ENCODE measurements at regions not wholly inside any gene's neighbourhood (a gene's known extent, or its start where the extent isn't known, plus 50 kb on each side); places are given as distances from the start of the nearest gene placed in this dataset.
"Not testable (repeated sequence)": the region's sequence is repeated elsewhere in the genome, so short reads cannot be mapped to it uniquely, and the experiment has no call there.

DNA sequence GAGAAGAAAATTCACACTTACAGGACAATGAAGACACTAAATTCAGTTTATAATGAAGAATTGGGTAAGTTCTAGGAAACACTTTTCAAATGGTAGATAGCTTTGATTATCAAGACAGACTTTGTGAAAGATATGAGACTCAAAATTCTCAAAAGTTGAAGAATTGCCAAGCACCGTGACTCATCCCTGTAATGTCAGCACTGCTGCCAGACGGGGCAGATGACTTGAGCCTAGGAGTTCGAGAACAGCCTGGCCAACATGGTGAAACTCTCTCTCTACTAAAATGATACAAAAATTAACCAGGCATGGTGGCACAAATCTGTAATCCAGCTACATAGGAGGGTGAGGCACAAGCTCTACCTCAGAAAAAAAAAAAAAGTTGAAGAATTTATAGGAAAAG, 1820.1 kb upstream of the LRRTM1 start:
- DNase-seq (ENCODE audit: low read depth, low spot score), result no peak

DNA sequence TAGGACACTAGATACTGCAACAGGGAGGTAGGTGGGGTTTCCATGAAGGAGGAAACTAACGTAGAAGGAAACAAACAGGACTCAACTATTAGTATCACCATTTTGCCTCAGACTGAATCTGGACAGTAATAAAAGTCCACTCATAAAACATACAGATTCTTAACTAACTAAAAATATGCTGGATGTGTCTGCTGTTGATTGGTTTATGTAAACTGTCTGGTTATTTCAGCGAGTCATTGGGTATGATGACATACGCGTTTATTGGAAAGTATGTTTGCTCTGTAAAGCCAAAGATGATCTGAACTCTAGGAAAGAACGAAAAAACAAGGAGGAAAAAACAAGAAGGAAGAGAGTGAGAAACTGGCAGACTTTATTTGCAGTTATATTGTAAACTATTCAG, 1816.1 kb upstream of the LRRTM1 start:
- no peak for DNase-seq (ENCODE audit: low read depth, low spot score)

DNA sequence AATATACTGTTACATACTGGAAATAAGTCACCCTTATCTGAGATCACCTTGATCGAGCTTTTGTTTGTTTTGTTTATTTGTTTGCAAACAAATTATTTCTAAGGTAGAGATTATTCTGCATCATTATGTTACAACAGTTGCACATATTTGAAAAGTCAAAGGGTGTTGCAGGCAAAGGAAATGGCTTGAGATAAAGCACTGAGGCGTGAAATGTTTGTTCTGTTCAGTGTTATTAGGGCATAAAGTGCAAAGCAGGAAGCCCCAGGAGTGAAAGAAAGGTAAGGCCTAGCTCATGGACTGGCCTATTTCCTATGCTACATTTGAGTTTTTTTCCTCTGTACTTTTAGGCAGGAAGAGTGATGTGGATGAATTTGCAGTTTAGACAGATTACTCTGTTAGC, 1815.6 kb upstream of the LRRTM1 start:
- DNase-seq (ENCODE audit: low read depth, low spot score), result no peak

DNA sequence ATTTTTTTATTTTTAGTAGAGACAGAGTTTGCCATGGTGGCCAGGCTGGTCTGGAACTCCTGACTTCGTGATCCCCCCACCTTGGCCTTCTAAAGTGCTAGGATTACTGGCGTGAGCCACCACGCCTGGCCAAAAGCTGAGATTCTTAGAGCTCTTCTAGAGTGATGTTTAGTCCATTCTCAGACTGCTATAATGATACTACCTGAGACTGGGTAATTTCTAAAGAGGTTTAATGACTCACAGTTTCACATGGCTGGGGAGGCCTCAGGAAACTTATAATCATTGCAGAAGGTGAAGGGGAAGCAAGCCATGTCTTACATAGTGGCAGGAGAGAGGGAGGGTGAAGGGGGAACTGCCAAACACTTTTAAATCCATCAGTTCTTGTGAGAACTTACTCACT, 1804.9 kb upstream of the LRRTM1 start:
- DNase-seq (ENCODE audit: low read depth, low spot score), result no peak

DNA sequence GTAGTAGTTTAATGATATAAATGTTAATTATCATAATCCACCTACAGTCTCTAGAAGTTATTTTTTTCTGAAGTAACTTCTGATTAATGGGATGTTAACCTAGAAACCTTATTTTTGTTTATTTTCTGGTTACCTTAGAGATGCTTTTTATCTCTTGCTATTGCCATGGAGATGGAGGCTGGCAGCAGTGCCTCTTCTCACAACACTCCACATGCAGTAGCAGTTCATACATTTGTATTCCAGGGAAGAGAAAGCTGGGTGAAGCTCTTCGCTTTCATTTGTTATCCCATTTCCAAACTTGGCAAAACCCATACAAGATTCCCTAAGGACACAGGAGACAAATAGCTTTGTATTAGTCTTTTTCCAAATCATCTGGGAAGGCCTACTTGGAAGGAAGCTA, 1794.1 kb upstream of the LRRTM1 start:
- no peak for DNase-seq (ENCODE audit: low read depth, low spot score)

DNA sequence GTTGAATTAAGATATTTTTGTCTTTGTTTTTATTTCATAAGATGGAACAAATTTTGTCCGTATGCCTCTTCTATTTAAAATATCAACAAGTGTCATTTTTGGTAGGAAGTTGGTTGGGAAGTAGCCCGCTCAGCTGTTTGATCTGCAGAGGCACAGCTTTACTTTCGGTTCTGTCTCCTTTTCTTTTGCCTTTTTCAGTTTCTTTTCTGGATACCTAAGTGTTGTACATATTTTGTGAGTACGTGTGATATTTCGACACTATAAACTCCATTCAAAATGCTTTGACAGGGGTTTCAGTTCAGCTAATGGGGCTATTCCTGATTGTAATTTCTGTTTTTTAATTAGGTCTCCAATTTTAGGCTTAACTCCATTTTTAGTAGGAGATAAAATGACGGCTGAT, 1785.0 kb upstream of the LRRTM1 start:
- DNase-seq (ENCODE audit: low read depth, low spot score), result no peak

DNA sequence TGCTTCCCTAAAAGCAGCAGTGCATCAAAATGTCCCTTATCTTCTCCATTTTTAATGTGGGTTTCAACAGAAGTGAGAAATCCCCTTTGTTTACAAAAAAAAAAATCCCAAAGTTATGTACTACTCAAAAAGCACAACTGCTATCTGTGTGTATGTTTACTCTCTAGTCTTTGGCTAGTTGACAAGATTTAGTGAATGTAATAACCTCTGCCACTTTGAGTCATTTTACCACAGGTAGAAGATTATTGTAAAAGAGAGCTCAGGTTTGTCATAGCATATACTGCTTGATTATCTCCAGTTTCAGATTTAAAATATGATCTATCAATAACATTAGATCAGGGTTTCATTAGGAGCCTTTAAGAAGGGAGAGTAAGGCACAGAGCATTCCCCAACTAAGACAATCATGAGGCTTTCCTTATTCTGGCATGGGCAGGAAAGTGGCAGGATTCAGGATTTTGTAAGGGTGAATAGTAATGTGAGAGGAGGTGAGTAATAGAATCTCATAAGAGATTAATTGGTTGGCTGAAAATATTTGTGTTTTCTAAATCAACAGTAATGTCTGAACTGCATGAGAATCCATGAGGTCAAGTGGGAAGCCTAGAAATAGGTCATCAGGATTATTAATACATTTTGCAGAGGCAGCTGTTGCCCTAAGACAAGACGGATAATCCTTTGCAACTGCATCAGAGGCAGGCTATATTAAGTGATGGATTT, 1780.3 kb upstream of the LRRTM1 start:
- no peak for DNase-seq (ENCODE audit: low read depth, low spot score)

DNA sequence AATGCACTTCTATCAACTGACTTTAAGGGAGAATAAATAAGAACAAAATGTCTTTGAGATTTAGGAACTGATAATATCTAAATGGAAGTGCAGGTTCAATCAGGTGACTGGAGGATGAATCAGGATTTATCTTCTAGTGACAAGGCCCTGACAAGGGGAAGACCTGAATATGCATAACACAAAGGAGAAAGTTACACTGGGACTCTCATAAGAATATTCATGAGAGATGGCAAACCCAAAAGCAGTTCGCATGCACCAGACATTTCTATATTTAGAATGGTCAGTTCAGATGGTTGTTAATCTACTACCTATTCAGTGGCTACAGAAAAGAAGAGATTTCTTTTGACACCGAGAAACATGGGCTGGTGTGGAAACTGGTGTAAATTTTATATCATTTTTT, 1771.3 kb upstream of the LRRTM1 start:
- DNase-seq (ENCODE audit: low read depth, low spot score), result no peak

DNA sequence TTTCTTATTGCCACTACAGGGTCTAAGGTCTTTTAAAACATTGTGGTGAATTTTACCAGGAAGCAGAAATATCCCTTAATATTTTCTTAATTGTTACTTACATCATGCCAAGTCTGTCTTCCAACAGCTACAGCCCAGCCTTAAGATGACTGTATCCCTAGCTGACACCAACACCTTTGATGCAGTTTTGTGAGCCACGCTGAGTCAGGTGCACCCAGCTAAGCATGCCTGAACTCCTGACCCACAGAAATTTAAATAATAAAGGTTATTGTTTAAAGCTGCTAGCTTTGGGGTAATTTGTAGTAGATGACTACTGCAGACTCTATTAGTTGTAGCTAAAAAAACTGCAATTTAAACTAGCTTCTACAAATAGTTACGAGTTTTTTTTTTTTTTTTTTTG, 1757.9 kb upstream of the LRRTM1 start:
- DNase-seq (ENCODE audit: low read depth, low spot score), result peak; percentile 15

DNA sequence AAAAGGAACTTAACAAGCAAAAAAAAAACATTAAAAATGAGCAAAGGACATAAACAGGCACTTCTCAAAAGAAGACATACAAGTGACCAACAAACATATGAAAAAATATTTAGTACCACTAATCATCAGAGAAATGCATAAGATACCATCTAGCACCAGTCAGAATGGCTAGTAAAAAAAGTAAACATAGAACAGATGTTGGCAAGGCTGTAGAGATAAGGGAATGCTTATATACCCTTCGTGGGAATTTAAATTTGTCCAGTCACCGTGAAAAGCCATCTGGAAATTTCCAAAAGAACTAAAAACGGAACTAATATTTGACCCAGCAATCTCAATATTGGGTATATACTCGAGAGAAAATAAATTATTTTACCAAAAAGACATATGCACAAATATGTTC, 1751.3 kb upstream of the LRRTM1 start:
- no peak for DNase-seq (ENCODE audit: low read depth, low spot score)

DNA sequence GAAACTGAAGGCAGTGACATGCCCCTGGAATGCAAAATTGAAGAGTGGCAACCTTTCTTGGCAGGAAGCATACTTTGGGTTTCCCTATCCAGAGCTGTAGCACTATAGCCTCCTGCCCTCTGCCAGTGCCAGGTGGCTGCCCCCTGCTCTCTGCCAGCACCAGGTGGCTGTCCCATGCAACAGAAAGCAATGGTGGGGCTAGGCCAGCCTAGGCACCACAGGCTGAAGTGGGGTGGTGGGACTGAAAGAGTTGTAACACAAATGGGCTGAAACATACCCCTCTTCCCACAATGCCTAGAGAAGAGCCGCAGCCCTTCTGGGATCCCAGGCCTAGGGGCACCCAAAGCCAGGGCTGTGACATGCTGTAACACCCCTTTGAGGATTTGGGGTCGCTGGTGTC, 1739.3 kb upstream of the LRRTM1 start:
- DNase-seq (ENCODE audit: low read depth, low spot score), result no peak

DNA sequence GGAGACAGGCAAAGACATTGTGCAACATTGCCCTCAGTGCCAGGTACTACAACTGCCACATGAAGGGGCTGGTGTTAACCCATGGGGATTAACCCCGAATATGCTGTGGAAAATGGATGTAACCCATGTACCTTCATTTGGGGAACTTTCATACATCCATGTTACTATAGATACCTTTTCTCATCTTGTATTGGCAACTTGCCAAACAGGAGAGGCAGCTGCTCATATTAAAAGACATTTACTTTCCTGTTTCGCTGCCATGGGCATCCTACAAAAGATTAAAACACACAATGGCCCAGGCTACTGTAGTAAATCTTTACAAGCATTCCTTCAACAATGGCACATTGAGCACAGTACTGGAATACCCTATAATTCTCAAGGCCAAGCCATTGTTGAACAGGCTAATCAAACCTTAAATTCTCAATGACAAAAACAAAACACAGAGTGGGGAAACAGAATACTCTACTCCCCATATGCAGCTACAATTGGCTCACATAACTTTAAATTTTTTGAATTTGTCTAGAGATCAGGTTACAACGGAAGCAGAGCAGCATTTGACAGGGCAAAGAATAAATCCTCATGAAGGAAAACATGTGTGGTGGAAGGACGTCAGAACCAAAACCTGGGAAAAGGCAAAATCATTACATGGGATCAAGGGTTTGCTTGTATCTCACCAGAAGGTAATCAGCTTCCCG, 1723.5 kb upstream of the LRRTM1 start:
- DNase-seq (ENCODE audit: low read depth, low spot score), result no peak

DNA sequence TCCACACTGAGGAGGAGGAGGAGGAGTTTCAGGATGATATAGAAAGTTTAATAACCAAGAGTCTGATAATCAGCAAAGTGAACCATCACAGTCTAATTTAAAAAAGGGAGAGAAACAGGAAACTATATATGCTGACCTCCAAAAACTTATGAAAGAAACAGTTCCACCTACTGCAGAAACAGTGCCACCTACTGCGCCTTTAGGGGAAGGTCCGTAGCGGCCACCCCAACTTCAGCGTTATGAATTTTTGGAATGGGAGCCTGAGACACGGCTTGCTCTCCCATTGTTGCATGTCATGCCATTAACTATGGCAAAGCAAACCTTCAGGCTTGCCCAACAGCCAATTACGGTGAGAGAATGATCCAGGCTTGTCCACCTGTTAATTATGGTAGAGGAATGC, 1719.2 kb upstream of the LRRTM1 start:
- no peak for DNase-seq (ENCODE audit: low read depth, low spot score)

DNA sequence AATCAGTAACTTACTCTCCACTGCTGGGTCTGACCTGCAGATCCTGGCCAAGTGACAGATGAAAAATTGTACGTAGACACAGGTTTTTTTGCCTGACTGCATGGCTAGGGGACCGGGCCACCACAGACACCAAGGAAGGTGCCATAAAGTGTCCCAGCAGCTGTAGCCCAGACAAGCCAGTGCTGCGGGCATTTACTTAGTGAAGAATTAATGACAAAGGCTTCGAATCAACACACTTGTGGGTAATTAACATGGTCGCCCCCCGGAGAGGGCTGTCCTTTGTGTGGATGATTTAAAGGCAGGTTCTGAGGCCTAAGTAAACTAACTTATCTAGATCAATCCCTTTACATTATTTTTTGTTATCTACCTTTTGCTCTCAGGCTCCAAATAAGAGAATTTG, 1709.1 kb upstream of the LRRTM1 start:
- peak; percentile 60 for DNase-seq (ENCODE audit: low read depth, low spot score)

DNA sequence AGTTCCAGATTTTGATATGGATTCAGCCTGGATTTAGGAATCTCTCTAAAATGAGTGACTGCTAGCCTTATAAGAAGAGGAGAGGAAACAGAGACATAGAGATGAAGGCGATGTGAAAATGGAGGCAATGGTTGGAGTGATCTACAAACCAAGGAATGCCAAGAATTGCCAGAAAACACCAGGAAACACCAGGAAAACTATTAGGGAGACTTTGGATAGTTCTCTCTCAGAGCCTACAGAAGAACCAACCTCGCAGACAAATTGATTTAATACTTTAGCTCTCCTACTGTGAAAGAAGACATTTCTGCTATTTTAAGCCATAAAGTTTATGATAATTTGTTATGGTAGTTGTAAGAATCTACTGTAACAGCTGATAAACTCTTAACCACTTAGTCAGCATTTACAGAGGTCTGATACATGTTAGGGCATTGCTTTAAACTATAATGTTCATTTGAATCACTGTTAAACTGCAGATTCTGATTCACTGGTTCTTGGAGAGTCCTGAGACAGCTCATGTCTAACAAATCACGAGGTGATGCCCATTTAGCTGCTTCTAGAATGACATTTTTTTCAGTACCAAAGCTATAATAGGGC, 1702.6 kb upstream of the LRRTM1 start:
- DNase-seq (ENCODE audit: low read depth, low spot score), result no peak

DNA sequence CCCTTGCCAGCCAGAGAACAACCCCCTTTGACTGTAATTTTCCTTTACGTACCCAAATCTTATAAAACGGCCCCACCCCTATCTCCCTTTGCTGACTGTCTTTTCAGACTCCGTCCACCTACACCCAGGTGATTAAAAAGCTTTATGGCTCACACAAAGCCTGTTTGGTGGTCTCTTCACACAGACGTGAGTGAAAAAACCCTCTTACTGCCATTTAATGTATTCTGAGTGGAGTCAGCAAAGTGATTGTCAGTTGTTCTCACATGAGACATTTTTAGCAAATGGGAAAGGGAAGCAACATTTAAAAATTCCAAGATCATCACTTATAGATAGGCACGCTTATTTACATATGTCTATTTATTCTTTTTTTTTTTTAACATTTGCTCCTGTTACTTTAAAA, 1701.3 kb upstream of the LRRTM1 start:
- not testable (repeated sequence) for DNase-seq (ENCODE audit: low read depth, low spot score)

DNA sequence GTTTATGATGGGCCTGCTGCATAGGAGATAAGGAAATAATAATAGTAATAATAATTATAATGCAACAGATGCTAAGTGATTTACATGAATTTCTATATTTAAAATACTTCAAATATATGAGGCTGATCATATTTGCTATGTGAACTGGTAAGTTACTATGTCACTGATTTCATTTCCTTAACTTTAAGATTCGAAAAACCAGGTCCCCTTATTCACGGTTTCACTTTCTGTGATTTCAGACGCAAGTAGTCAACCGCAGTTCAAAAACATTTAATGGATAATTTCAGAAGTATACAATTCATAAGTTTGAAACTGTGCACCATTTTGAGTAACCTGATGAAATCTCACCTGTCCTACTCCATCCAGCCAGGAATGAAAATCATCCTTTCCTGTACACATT, 1697.1 kb upstream of the LRRTM1 start:
- DNase-seq (ENCODE audit: low read depth, low spot score), result no peak

DNA sequence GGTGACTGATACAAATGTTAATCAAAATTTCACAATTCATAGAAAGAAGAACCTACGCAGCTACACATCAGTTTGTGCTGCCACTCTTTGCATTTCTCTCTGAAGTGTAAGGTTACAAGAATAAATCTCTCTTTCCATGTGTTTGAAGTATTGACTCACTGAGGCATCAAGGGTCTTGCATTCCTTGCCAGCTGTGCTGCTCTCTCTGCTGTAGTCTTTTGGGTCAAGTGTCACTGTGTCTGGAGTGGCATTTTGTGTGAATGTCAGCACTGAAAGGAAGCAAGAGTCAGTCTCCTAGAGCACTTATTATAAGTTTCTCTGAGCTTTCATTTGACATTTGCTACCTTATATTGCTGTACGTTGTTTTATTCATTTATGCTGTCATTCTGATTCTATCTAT, 1696.1 kb upstream of the LRRTM1 start:
- no peak for DNase-seq (ENCODE audit: low read depth, low spot score)

DNA sequence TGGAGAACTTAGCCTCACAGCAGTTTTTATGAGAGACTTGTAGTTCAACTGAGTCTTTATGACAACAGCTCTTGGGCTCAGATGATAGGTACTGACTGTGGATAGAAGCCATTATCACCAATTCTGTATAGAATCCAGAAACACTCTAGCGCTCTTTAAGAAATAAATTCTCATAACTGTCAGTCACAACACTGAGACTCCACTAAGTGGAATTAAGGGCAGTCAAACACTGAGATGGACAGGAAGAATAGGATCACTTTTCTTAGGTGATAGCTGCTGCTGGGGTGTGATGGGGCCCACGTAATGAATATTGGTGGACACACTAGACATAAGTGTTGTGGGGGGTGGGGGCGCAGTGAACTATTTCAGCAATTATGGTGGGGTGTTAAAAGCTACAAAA, 1691.8 kb upstream of the LRRTM1 start:
- no peak for DNase-seq (ENCODE audit: low read depth, low spot score)

DNA sequence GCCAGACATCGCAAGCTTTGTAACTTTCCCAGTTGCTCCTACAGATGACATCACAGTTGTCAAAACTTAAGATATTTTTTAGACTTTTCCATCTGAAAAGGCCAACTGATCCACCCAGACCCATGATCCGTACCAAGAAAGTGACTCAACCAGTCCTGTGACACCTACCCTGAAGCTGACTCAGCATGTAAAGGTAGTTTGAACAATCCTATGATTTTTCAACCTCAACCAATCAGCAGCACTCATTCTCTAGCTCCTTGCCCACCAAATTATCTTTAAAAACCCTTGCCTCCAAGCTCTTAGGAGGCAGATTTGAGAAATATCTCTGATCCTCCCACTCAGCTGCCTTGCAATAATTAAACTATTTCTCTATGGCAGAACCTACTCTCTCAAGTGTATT, 1686.7 kb upstream of the LRRTM1 start:
- no peak for DNase-seq (ENCODE audit: low read depth, low spot score)

DNA sequence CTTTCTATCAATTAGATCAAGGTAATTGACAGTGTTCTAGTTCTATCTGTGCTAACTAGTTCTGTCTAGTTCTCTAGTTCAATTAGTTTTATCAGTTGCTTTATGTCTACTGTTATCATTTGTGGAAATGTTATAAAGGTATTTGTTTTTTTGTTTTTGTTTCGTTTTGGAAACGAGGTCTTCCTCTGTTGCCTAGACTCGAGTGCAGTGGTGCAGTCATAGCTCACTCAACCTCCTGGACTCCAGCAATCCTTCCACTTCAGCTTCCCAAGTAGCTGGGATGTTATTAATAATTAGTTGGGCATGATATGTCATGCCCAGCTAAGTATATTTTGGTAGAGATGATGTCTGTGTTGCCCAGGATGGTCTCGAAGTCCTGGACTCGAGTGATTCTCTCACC, 1682.8 kb upstream of the LRRTM1 start:
- no peak for DNase-seq (ENCODE audit: low read depth, low spot score)

DNA sequence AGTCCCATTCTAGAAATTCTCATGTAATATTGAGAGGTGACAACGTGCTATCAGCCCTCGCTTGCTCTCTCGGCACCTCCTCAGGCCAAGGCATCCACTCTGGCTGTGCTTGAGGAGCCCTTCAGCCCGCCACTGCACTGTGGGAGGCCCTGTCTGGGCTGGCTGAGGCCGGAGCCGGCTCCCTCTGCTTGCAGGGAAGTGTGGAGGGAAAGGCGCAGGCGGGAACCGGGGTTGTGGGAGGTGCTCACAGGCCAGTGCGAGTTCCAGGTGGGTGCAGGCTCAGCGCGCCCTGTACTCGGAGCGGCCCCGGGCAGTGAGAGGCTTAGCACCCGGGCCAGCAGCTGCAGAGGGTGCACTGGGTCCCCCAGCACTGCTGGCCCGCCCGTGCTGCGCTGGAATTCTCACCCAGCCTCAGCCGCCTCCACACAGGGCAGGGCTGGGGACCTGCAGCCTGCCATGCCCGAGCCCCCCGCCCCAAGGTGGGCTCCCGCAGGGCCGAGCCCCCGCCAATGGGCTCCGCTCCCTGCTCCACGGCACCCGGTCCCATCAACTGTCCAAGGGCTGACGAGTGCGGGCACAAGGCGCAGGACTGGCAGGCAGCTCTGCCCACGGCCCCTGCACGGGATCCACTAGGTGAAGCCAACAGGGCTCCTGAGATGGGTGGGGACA, 1680.6 kb upstream of the LRRTM1 start:
- DNase-seq (ENCODE audit: low read depth, low spot score), result no peak

DNA sequence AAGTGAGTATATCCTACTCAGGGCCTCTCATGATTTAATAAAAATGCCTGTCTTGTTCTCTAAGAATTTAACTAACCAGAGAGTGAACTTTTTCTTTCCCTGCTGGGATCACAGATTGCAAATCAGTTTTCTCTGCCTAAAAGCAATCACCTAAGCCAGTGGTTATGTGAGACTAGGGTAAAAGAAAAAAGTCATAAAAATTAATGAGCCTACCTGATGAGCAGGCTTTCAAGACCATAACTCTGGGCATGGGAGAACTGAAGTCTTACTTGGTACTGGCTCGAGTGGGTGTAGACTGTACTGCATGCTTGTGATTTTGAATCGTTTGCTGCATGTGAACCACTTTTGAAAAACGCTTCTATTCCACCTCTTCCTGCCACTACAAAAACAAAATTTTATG, 1677.0 kb upstream of the LRRTM1 start:
- no peak for DNase-seq (ENCODE audit: low read depth, low spot score)

Data from iPS DF 19.7 (cell line).